ENCODE measurements at regions not wholly inside any gene's neighbourhood (a gene's known extent, or its start where the extent isn't known, plus 50 kb on each side); places are given as distances from the start of the nearest gene placed in this dataset.

DNA sequence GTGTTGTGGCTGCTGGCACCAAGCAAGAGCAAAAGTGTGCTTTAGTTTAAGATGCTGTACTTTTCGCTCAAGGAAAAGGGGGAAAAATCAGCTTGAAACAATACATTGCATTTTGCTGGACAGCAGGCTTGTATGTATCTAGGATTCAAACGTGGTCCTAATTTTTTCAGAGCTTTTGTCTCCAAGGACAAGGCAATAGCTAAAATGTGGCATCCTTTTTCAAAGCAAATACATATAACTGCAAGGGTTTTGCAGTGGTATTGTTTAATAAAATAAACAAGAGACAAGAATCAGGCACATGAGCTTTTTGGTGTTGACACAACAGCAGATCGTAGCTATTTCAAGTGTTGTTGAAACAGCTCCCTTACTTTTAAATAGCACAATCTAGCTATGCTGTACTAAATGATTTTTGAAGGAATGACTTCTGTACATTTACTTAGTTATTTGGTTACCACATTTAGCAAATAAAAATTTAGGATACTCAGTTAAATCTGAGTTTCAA lies 137.0 kb upstream of the HEY2 start:
- Histone ChIP-seq H3K9ac (ENCODE audit: low read length) (no peak overlapping the region), H3K27me3 (replicated peaks in 1 of 4; ENCODE audit: control extremely low read depth in 1 of 4, control insufficient read depth in 3 of 4, insufficient read depth in 4 of 4, low read length in 3 of 4) (peaks cover 0 to 3% (median 0%) of the 10 kb centered on the region in 4 experiments), H3K4me1 (ENCODE audit: control insufficient read depth in 2 of 2, insufficient read depth in 2 of 2, low read length in 2 of 2) (no peaks in the 10 kb centered on the region), H3K79me2 (ENCODE audit: control insufficient read depth, insufficient read depth, low read length) (no peaks in the 10 kb centered on the region), H4K20me1 (ENCODE audit: control insufficient read depth, insufficient read depth, low read length, poor library complexity, severe bottlenecking) (no peaks in the 10 kb centered on the region), H3K36me3 (replicated peaks in 1 of 2; ENCODE audit: control extremely low read depth in 1 of 2, control insufficient read depth in 1 of 2, extremely low read depth in 1 of 2, insufficient read depth in 2 of 2, low read length in 1 of 2) (no peaks in the 10 kb centered on the region), H3K4me2 (replicated peaks; ENCODE audit: low read depth, low read length, poor library complexity, severe bottlenecking) (no peak overlapping the region), H3K9me3 (ENCODE audit: control extremely low read depth in 1 of 3, control insufficient read depth in 2 of 3, insufficient read depth in 1 of 3, low read length in 2 of 3) (no peaks in the 10 kb centered on the region), H3K4me3 (ENCODE audit: control extremely low read depth in 1 of 5, extremely low read depth in 1 of 5, insufficient read depth in 1 of 5, low read depth in 2 of 5, low read length in 4 of 5) (no peak overlapping the region), H3K27ac (ENCODE audit: low read length in 2 of 2) (no peak overlapping the region), H2AFZ (ENCODE audit: insufficient read depth, low read depth, low read length, poor library complexity, severe bottlenecking) (no peak overlapping the region)
- DNase-seq, result no peak
- Mint-ChIP-seq H3K27me3 (peaks cover 18% of the 10 kb centered on the region), H3K4me1 (no peaks in the 10 kb centered on the region), H3K9me3 (ENCODE audit: insufficient read depth) (no peaks in the 10 kb centered on the region), H3K27ac (no peak overlapping the region), H3K4me3 (no peak overlapping the region)
- WGBS (ENCODE audit: insufficient coverage), result 91% methylated on average over 1 of the region's 3 CpGs
- CTCF ChIA-PET, result no interaction called here
- POLR2A ChIA-PET, result no interaction called here
- no peak for TF ChIP-seq EZH2 (IDR thresholded peaks at IDR 0.05; ENCODE audit: borderline replicate concordance, insufficient read depth, low read depth, low read length, poor library complexity, severe bottlenecking)
- TF ChIP-seq, protein P1, sequence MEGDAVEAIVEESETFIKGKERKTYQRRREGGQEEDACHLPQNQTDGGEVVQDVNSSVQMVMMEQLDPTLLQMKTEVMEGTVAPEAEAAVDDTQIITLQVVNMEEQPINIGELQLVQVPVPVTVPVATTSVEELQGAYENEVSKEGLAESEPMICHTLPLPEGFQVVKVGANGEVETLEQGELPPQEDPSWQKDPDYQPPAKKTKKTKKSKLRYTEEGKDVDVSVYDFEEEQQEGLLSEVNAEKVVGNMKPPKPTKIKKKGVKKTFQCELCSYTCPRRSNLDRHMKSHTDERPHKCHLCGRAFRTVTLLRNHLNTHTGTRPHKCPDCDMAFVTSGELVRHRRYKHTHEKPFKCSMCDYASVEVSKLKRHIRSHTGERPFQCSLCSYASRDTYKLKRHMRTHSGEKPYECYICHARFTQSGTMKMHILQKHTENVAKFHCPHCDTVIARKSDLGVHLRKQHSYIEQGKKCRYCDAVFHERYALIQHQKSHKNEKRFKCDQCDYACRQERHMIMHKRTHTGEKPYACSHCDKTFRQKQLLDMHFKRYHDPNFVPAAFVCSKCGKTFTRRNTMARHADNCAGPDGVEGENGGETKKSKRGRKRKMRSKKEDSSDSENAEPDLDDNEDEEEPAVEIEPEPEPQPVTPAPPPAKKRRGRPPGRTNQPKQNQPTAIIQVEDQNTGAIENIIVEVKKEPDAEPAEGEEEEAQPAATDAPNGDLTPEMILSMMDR (IDR thresholded peaks at IDR 0.05), result no peak
- intact Hi-C loops (cut with micrococcal nuclease), result no loop called here
- no peak for ATAC-seq (ENCODE audit: low read depth)

- no peaks in the 10 kb centered on the region for H3K4me1 ChIP-seq (ENCODE audit: control insufficient read depth in 2 of 2, insufficient read depth in 2 of 2, low read length in 2 of 2)
- CTCF ChIA-PET, result no interaction called here
- H3K27me3 ChIP-seq (replicated peaks in 1 of 4; ENCODE audit: control extremely low read depth in 1 of 4, control insufficient read depth in 3 of 4, insufficient read depth in 4 of 4, low read length in 3 of 4), result peaks cover 0 to 5% (median 0%) of the 10 kb centered on the region in 4 experiments
- H3K79me2 ChIP-seq (ENCODE audit: control insufficient read depth, insufficient read depth, low read length), result no peaks in the 10 kb centered on the region
- no peak overlapping the region for H3K27ac Mint-ChIP-seq
- H3K9me3 ChIP-seq (ENCODE audit: control extremely low read depth in 1 of 3, control insufficient read depth in 2 of 3, insufficient read depth in 1 of 3, low read length in 2 of 3), result no peaks in the 10 kb centered on the region
- no peak overlapping the region for H3K9ac ChIP-seq (ENCODE audit: low read length)
- no CpG with 5 or more reads among the region's 1 CpG for WGBS (ENCODE audit: insufficient coverage)
- H3K4me1 Mint-ChIP-seq, result no peaks in the 10 kb centered on the region
- POLR2A ChIA-PET, result no interaction called here
- TF ChIP-seq EZH2 (IDR thresholded peaks at IDR 0.05; ENCODE audit: borderline replicate concordance, insufficient read depth, low read depth, low read length, poor library complexity, severe bottlenecking), result no peak
- TF ChIP-seq, protein P1 (IDR thresholded peaks at IDR 0.05), result no peak
- no peak overlapping the region for H3K4me3 Mint-ChIP-seq
- H3K9me3 Mint-ChIP-seq (ENCODE audit: insufficient read depth), result no peaks in the 10 kb centered on the region
- peaks cover 29% of the 10 kb centered on the region for H3K27me3 Mint-ChIP-seq
- H3K27ac ChIP-seq (ENCODE audit: low read length in 2 of 2), result no peak overlapping the region
- no peak overlapping the region for H3K4me3 ChIP-seq (ENCODE audit: control extremely low read depth in 1 of 5, extremely low read depth in 1 of 5, insufficient read depth in 1 of 5, low read depth in 2 of 5, low read length in 4 of 5)
- no peak for DNase-seq
- ATAC-seq (ENCODE audit: low read depth), result no peak
- intact Hi-C loops (cut with micrococcal nuclease), result no loop called here
- H3K4me2 ChIP-seq (replicated peaks; ENCODE audit: low read depth, low read length, poor library complexity, severe bottlenecking), result no peak overlapping the region
- no peaks in the 10 kb centered on the region for H3K36me3 ChIP-seq (replicated peaks in 1 of 2; ENCODE audit: control extremely low read depth in 1 of 2, control insufficient read depth in 1 of 2, extremely low read depth in 1 of 2, insufficient read depth in 2 of 2, low read length in 1 of 2)
- H4K20me1 ChIP-seq (ENCODE audit: control insufficient read depth, insufficient read depth, low read length, poor library complexity, severe bottlenecking), result no peaks in the 10 kb centered on the region
- H2AFZ ChIP-seq (ENCODE audit: insufficient read depth, low read depth, low read length, poor library complexity, severe bottlenecking), result no peak overlapping the region
These were observed 130.8 kb upstream of the HEY2 start for GRCh38 chr6:125618629-125619028.
